HL-60/S4 treated with phorbol 12-myristate 13-acetate at 8.2 ng/mL for 4 days and 3 days (cell line): ENCODE measurements at regions not wholly inside any gene's neighbourhood (a gene's known extent, or its start where the extent isn't known, plus 50 kb on each side); places are given as distances from the start of the nearest gene placed in this dataset.
"Not testable (repeated sequence)": the region's sequence is repeated elsewhere in the genome, so short reads cannot be mapped to it uniquely, and the experiment has no call there.

ENCODE experiments used
- in situ Hi-C: fragments of 300-500 bp; cut with MboI; formaldehyde crosslinking; loops from 2 replicates; pipeline ENCODE4 v1.15.0; 2022; ENCODE audit warnings: low sequenced_read_pairs

DNA sequence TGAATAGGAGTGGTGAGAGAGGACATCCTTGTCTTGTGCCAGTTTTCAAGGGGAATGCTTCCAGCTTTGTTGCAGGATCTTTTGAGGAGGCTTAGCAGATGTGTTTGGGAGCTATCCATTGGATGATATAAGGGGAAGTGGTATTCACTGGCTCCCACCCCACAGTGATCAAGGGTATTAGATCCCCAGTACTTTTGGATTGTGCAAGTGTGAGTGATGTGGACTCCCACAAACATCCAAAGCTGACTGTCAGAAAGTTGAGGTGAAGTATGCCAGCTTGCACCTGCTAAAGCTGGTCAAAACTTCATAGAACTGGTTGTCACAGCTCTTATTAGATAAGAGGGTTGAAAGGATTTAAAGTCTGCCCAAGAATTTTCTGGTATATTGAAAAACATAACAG is 110.1 kb upstream of the BTG1 start:
- in situ Hi-C loops, result no loop called here

DNA sequence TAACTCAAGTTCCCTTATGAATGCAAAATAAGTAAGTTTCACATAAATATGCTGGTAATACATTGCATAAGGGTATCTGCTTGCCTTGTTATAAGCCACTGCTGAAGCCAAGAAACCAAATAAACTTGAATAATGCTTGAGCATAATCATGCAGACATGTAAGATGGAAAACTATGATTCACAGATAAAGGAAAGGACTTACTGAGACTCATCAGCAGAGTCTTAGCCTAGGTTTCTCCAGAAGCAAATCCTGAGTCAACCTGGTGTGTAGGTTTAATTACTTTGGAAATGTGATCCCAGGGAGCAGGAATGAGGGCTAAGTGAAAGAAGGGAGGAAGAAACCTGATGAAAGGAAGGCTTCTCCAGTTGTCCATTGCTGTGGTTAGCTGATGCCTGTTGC is 107.7 kb upstream of the BTG1 start:
- in situ Hi-C loops, result no loop called here

DNA sequence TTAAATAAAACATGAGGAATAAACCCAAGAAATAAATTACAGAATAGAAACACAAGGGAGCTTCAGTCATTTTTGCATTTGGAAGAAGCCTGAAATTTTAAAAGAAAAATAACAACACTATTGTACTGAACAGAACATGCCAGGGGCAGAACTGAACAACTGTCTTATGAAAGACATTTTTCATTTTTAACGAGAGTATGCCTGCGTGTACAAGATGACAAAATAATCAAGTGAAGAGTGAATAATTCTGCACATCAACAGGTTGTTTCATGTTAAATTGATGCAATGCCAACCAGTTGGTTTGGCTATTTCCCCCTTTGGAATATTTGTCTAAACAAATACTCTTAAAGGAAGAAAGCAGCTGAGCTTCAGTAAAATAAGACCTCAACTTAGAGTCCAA is 103.3 kb upstream of the BTG1 start:
- in situ Hi-C loops, result no loop called here

DNA sequence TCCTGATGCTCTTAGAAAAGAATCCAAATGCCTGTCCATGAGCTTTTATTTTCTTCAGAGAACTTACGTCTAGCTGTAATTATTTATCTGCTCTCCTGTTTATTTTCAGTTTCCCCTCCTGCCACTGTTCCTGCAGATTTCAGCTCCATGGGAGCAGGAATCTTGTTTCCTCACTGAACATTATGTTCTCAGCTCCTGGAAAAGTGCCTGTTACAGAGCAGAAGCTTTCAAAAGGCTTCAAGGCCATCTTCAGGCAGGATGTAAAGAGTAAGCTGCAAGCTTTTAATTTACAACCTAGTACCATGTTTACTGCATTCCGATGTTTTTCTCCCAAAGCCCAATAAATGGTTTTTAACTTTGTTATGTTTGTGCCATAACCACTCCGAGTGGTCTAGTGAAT is 98.4 kb upstream of the BTG1 start:
- in situ Hi-C loops, result no loop called here

DNA sequence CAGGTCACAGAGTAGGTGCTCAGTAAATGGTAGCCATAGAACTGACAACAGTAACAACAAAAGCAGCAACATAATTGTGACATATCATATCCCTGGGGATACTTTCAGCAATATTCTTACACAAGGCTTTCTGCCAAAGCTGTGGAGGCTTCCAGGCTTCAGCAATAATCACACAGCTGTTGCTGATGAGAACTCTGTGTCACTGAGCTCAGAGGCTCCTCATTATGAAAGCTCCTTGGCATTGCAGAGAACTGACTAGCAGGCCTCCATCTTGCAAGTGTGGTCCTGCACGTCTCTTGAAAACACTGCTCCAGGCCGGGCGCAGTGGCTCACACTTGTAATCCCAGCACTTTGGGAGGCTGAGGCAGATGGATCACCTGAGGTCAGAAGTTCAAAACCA is 97.3 kb upstream of the BTG1 start:
- in situ Hi-C loops, result no loop called here

DNA sequence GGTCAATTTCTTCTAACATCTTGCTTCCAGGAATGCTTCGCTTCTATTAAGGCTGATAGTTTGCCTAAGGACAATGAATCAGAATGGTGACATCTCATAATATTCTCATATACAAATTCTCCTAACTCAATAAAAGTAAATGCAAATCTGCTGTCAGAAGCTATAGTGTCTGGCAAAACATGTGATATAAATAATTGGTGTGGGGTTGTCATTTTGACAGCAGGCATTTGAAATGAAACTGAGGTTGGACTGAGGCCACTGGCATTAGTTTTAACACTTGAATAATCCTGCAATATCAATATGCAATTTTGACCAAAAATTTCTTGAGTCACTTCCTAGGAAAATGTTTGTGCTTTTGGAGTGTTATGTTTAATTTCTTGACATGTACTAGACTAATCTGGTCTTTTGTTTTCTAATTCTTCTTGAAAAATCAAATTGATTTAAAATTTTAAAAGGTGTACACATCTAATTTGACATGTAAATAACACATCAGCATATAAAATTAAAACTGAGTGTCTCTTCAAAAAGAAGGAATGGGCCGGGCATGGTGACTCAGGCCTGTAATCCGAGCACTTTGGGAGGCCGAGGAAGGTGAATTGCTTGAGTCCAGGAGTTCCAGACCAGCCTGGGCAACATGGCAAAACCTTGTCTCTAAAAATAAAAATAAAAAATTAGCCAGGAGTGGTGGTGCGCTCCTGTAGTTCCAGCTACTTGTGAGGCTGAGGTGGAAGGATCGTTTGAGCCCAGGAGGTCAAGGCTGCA is 92.3 kb upstream of the BTG1 start:
- in situ Hi-C loops, result no loop called here

DNA sequence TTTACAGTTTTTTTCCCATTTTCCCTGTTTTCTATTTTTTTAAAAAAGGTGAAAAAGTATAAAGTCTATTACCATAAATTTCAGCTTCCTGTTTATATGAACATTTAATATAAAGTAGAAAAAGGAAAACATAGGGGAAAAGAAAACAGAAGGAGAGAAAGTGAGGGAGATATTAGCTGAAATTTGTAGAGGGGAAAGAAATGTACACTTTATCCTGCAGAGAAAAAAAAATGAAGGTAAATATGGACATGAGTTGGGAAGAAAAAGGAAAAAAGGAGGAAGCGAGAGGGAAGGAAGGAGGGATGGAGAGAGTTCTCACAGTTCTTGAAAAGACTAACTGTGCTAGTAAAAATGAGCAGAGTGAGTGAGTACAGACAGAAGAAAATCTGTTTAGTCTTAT is 91.6 kb upstream of the BTG1 start:
- in situ Hi-C loops, result no loop called here

DNA sequence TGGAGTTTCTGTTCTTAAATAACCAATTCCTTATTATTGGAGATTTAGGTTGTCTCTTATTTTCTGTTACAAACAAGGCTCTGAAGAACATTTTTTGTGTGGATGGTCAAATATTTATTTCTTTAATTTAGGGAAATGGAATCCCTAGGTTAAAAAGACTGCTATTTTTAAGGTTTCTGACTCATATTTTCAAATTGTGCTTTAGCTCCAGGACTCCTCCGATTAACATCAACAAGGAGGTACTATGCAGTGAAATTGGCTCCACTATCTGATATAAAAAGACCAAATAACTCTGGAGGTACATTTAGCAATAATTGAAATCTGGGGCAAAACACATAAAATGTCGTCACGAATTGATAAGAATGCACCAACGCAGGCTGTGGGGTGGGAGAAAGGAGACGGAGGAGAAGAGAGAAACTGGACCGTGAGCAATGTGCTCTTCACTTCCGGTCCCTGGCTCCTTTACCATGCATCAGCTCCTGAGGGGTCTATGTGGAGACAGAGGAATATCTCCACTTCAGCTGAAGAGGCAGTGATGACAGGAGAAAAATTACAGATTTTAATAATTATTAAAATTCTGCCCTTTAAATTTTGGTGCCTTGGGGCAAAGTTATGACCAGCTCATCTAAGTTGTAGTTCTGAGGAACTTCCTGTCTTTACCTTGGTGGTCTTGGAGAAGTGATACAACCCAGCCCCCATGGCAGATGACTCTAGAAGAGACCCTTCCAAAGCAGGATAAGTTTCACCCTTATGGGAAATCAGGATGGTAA is 90.2 kb upstream of the BTG1 start:
- in situ Hi-C loops, result no loop called here

DNA sequence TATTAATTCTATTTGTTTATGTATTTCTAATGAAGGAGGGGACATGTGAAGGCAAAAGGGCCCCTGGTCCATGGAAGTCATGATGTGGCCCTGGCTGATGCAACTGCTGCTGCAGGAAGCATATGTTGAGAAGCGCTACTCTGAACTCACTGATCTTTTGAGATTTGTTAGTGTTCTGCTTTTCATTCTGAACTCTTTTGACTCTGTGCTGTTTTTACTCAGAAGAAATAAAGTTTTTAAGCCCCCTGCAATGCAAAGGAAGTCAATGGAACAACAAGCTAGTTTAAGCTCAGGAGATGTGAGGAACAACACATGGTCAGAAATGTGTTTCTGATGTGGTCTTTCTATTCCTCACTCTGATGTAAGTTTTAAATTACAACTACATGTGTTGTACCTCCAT is 88.9 kb upstream of the BTG1 start:
- in situ Hi-C loops, result no loop called here

DNA sequence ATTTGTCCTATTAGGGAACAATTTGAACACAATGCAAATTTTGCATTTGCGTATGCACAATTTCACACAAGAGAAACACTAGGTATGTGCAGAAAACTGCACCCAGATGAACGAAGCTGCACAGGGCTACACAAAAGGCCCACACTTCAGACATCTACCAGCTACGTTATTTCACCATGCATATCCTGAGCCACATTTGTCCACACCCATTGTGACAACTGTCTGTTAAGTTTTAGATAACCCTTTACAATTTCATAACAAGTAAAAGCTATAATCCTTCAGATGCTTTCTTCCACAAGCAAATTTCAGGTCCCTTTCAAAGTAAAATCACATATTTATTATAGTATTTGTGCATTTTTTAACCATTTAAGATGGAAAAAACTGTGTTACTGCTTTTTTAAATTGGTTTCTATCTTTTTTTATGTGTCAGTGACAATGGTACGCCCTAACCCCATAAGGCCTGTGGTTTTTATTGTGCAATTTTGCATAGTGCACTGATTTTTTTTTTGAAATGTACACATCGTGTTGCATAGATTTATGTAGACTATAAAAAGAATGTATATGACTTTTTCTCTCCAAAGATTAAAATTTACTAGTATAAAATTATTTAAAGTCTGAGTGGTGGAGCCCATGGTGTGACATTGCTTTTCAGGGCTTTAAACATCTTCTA is 87.8 kb upstream of the BTG1 start:
- in situ Hi-C loops, result no loop called here

DNA sequence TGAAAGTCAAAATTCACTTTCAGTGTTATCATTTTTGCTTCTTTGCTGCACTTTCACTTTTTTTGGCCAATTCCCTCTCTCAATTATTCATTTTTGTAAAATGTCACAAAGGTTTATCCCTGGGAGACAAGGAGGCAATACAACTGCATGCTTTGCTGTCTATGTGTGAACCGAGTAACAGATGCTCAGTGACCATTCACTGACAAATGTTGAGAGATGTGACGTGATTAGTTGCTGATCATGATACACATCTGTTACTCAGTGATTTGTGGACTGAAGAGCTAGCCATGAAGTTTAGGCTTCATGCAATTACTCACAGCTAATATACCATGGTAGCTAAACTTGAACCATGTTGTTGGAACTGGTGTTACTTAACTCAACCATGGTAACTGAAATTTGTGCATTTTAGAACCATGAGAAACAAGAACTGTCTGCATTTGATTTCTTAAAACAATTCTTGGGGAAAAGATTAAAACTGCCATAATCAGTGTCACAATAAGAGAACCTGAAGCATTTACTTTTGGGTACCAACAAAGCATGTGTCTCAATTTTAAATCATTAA is 86.8 kb upstream of the BTG1 start:
- in situ Hi-C loops, result not testable (repeated sequence)

DNA sequence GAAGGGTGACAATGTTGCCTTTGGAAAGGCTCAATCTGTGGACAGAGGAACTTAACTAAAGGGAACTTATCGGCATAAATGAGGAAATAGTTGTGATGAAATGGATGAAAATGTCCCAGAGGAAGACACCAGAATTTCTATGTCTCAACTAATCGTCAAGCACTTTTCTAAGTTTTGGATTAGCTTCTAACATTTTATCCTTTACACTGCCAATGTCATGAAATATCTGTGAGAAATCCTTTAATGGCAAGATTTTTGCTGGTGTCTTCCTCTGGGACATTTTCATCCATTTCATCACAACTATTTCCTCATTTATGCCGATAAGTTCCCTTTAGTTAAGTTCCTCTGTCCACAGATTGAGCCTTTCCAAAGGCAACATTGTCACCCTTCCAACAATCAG is 86.3 kb upstream of the BTG1 start:
- in situ Hi-C loops, result not testable (repeated sequence)

DNA sequence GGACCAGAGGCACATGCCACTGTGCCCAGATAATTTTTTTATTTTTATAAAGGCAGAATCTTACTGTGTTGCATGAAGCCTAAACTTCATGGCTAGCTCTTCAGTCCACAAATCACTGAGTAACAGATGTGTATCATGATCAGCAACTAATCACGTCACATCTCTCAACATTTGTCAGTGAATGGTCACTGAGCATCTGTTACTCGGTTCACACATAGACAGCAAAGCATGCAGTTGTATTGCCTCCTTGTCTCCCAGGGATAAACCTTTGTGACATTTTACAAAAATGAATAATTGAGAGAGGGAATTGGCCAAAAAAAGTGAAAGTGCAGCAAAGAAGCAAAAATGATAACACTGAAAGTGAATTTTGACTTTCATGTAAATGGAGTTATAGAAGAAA is 85.9 kb upstream of the BTG1 start:
- in situ Hi-C loops, result not testable (repeated sequence)

DNA sequence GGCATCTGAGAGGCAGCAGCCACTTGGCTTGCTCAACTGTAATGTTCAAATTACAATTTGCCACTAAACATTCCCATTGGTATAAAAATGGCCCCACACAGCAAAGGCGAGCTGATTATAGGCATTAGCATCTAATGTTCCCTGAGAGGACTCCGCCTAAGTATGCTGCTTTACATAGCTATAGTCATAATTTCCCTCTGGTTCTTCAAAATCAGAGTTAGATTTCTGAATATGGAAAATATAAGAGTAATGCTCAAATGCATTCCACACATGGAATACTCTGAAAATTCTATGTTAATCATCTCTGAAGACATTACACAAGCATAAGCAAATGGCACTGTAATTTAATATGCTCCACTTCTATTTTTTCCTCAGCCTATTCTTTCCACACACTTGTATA is 83.7 kb upstream of the BTG1 start:
- in situ Hi-C loops, result no loop called here

DNA sequence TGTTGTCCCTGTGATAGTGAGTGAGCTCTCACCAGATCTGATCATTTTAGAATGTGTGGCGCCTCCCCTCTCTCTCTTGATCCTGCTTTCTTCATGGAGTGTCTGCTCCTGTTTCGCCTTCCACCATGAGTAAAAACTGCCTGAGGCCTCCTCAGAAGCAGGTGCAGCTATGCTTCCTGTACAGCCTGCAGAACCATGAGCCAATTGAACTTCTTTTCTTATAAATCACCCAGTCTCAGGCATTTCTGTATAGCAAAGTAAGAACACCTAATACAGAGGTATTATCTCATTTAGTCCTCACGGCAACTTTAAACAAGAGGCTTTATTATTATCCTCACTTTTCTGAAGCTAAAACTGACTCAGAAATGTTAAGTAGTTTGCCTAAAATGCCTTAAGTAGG is 81.3 kb upstream of the BTG1 start:
- in situ Hi-C loops, result no loop called here

DNA sequence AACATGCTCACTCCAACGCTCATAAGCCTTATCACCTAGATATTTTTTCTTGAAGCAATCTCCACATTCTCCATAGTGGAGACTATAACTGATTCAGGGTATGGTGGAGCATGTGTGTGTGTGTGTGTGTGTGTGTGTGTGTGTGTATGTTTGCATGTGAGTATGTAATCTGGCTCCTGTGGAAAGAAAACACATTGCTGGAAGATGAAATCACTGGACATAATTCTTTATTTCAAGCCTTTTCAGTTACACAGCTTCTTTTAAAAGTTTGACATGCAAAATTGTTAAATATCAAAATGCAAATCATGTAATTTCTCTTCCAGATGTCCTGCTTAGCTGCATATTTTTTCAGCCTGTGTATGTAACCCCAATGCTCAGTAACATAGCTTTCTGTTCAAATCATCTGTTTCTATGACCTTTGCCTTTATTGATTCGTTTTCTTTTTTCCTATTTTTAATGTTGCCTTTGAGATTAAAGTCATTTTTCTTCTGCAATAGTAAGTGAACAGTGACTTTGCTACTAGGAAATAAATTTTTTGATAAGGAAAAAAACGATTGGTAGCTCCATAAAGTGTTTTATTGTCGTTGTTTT is 80.5 kb upstream of the BTG1 start:
- in situ Hi-C loops, result no loop called here

DNA sequence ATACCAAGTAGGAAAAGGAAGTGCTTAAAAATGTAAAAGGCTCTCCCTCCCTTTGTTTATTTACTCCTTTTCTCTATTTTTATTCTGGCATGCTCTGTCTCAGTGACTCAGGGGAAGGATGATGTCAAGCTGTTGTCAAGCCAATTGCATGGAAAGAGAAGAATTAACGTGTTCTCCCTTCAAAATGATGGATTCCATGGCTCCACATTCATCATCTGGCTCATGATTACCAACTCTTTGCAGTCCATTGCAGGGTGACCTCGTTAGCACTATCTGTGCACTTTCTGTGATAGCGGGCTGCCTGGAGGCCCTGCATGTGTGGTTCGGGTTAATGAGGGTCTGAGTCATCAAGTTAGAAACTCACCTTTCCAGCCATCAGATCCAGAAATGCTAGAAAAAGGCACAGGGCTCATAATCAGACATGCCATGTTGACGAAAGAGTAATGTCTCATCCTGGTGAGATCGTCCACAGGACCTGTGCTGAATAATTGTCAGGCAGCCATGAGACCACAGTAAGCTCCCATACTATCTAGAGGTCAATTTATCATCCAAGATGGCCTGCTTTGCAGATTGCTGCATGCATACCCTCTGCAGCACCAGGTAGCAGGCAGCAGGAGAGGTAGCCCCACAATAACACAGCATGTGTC is 79.2 kb upstream of the BTG1 start:
- in situ Hi-C loops, result no loop called here

DNA sequence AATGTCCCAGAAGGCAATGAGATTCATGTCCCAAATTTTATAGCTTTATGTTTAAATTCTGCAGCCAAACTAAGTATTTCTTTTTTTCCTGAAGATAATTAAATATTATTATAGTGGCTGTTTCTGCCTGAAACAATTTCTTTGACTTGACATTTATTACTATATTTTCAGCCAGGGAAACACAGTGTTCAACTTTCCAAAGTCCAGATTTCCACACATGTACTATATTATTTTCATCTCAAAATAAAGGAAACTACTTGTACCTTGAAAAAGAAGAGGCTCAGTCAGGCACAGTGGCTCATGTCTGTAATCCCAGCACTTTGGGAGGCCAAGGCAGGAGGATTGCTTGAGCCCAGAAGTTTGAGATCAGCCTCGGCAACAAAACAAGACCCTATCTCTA is 77.8 kb upstream of the BTG1 start:
- in situ Hi-C loops, result no loop called here

DNA sequence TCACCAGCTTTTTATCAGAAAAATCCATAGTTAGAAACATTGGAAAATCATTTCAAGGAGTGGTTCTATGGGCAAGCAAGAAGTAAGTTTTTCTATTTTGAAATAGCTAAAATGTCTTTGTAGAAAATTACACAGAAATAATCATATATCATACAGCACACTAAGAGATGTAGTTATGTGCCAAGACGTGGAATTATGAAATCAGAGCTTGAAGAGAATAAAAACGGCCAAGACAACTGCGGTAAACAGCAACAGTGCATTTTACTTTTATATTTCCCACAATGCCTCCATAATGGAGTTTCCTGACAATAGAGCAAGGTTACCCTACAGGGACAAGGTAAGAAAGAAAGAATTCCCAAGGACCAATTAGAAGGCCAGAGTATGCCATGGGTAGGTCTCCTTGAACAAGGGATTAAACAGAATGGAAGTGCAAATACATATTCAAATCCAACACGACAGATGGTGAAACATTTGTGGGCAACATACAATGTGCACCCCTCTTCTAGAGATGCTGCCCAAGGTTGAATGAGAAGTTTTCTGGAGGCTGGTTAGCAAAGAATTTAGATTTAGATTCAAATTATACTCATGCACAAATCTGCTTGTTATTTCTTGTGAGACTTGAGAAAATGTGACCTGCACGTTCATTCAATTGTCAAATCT is 76.1 kb upstream of the BTG1 start:
- in situ Hi-C loops, result no loop called here

DNA sequence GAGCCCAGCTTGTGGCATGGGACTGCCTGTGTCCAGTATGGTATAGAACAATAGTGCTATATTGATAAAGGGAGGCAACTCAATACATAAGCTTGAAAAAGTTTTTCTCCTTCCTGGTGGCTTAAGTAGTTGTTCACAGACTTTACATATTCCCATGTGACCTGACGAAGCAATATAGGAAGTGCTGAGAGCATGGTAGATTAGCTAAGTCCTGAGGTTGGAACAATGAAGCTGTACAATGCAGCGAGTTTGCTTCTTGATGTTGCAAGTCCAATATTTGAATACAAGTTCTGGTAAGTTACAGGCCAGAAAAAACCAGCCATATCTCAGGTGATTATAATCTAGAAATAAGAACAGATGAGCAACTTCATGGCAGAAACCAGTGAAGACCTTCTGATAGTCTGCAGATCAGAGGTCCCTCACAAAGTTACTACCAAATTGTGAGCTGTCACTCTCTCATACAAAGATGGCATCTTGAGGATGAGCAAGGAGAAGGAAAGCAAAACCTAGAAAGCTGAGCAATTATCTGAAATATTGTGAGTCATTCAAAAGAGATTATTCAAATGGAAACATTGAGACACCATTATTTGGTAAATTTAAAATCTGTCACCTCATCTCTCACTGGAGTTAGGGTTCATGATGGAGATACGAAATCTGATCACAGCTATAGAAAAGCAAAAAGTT is 72.9 kb upstream of the BTG1 start:
- in situ Hi-C loops, result no loop called here
